Parathyroid adenoma (tissue), 2 donors: ENCODE measurements at regions not wholly inside any gene's neighbourhood (a gene's known extent, or its start where the extent isn't known, plus 50 kb on each side); places are given as distances from the start of the nearest gene placed in this dataset.

Experiments
- H2AFZ ChIP-seq: fragments of 300-600 bp; sonication (generic); one replicate; pipeline ENCODE4 v1.7.0; 2017; ENCODE audit warnings: antibody characterized with exemption, mild to moderate bottlenecking
- H3K27ac ChIP-seq: fragments of 300-600 bp; sonication (generic); one replicate; pipeline ENCODE4 v1.7.0; 2017
- H3K27me3 ChIP-seq: fragments of 300-600 bp; sonication (generic); one replicate; pipeline ENCODE4 v1.7.0; 2017; ENCODE audit warnings: low read length; ENCODE audit not compliant: control insufficient read depth, insufficient read depth
- H3K36me3 ChIP-seq: fragments of 300-600 bp; sonication (generic); one replicate; pipeline ENCODE4 v1.7.0; 2017; ENCODE audit warnings: low read length; ENCODE audit not compliant: control insufficient read depth, insufficient read depth
- H3K4me1 ChIP-seq: fragments of 300-600 bp; sonication (generic); one replicate; pipeline ENCODE4 v1.7.0; 2017; ENCODE audit warnings: control low read depth
- H3K4me2 ChIP-seq: fragments of 300-600 bp; sonication (generic); one replicate; pipeline ENCODE4 v1.7.0; 2017; ENCODE audit warnings: low read length
- H3K4me3 ChIP-seq: fragments of 300-600 bp; sonication (generic); one replicate; pipeline ENCODE4 v1.7.0; 2017; ENCODE audit warnings: low read depth, low read length
- H3K79me2 ChIP-seq: fragments of 300-600 bp; sonication (generic); one replicate; pipeline ENCODE4 v1.7.0; 2017; ENCODE audit warnings: control low read depth
- H3K9ac ChIP-seq: fragments of 300-600 bp; sonication (generic); one replicate; pipeline ENCODE4 v1.7.0; 2017; ENCODE audit warnings: mild to moderate bottlenecking
- H3K9me3 ChIP-seq: fragments of 300-600 bp; sonication (generic); one replicate; pipeline ENCODE4 v1.7.0; 2017; ENCODE audit warnings: low read length; ENCODE audit not compliant: control insufficient read depth
- CTCF ChIP-seq: fragments of 300-600 bp; sonication (generic); IDR thresholded peaks from one replicate; pipeline ENCODE4 v1.7.0; 2017; ENCODE audit warnings: antibody characterized with exemption, mild to moderate bottlenecking
- donor health status: primary hyperparathyroidism.

GRCh38 chr2:236657215-236657614 lies 87.6 kb downstream of the ACKR3 start:
- Histone ChIP-seq H3K27me3 (no peaks in the 10 kb centered on the region), H3K4me2 (no peak overlapping the region), H2AFZ (no peak overlapping the region), H3K27ac (no peak overlapping the region), H3K9me3 (no peaks in the 10 kb centered on the region), H3K4me1 (no peaks in the 10 kb centered on the region), H3K9ac (no peak overlapping the region), H3K36me3 (no peaks in the 10 kb centered on the region), H3K4me3 (no peak overlapping the region), H3K79me2 (no peaks in the 10 kb centered on the region)
- no peak for TF ChIP-seq CTCF

GRCh38 chr2:236657801-236658200 lies 88.2 kb downstream of the ACKR3 start:
- Histone ChIP-seq H2AFZ (no peak overlapping the region), H3K9ac (no peak overlapping the region), H3K9me3 (no peaks in the 10 kb centered on the region), H3K79me2 (no peaks in the 10 kb centered on the region), H3K27ac (no peak overlapping the region), H3K4me1 (no peaks in the 10 kb centered on the region), H3K36me3 (no peaks in the 10 kb centered on the region), H3K4me2 (no peak overlapping the region), H3K4me3 (no peak overlapping the region), H3K27me3 (no peaks in the 10 kb centered on the region)
- no peak for TF ChIP-seq CTCF

- Histone ChIP-seq H3K79me2 (no peaks in the 10 kb centered on the region), H3K4me1 (no peaks in the 10 kb centered on the region), H3K27me3 (no peaks in the 10 kb centered on the region), H3K9ac (no peak overlapping the region), H3K9me3 (no peaks in the 10 kb centered on the region), H3K4me2 (no peak overlapping the region), H2AFZ (no peak overlapping the region), H3K4me3 (no peak overlapping the region), H3K27ac (no peak overlapping the region), H3K36me3 (no peaks in the 10 kb centered on the region)
- no peak for TF ChIP-seq CTCF
Observed at GRCh38 chr2:236658974-236659757, 89.5 kb downstream of the ACKR3 start.

GRCh38 chr2:236659758-236660150 lies 90.1 kb downstream of the ACKR3 start:
- no peaks in the 10 kb centered on the region for H3K36me3 ChIP-seq
- TF ChIP-seq CTCF: no peak
- no peaks in the 10 kb centered on the region for H3K27me3 ChIP-seq
- H3K79me2 ChIP-seq: no peaks in the 10 kb centered on the region
- no peaks in the 10 kb centered on the region for H3K4me1 ChIP-seq
- no peak overlapping the region for H3K4me3 ChIP-seq
- H3K9ac ChIP-seq: no peak overlapping the region
- H3K4me2 ChIP-seq: no peak overlapping the region
- no peak overlapping the region for H3K27ac ChIP-seq
- no peak overlapping the region for H2AFZ ChIP-seq
- no peaks in the 10 kb centered on the region for H3K9me3 ChIP-seq
